Gastroesophageal sphincter (tissue), 3 donors: ENCODE measurements at regions not wholly inside any gene's neighbourhood (a gene's known extent, or its start where the extent isn't known, plus 50 kb on each side); places are given as distances from the start of the nearest gene placed in this dataset.

Experiments used
- POLR2A ChIP-seq, 2 donors: fragments of 450-650 bp; IDR thresholded peaks; one replicate each; pipeline ENCODE4 v1.6.1; 2017; ENCODE audit warnings: antibody characterized with exemption in 2 of 2, mild to moderate bottlenecking in 2 of 2, moderate library complexity in 1 of 2
- TF ChIP-seq, protein P1 (sequence below), 4 experiments: fragments of 200-600 bp in 2 of 4; fragments of 450-650 bp in 2 of 4; sonication (generic) in 1 of 4; IDR thresholded peaks; one replicate each; pipeline ENCODE4 v1.5.1; 2017 to 2019; ENCODE audit warnings: antibody characterized with exemption in 4 of 4, mild to moderate bottlenecking in 2 of 4, moderate library complexity in 2 of 4

DNA sequence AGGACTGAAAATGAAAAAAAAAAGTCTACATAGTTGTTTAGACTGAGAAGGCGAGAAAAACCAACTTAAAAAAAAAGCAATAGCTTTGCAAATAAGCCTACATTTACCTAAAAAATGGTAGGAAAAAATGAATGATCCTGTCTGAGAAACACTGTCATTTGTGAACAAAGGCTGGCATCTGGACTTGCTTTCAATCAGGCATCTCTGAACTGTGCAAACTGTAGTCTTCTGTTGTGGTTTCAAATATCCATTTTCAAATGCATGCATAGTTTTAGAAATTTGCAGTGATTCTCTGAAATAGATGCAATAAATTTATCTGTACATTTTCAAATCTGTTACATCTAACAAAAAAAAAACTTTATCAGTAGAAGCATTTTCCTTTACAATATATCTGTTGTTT lies 106.1 kb upstream of the LUZP2 start:
- TF ChIP-seq, protein P1, sequence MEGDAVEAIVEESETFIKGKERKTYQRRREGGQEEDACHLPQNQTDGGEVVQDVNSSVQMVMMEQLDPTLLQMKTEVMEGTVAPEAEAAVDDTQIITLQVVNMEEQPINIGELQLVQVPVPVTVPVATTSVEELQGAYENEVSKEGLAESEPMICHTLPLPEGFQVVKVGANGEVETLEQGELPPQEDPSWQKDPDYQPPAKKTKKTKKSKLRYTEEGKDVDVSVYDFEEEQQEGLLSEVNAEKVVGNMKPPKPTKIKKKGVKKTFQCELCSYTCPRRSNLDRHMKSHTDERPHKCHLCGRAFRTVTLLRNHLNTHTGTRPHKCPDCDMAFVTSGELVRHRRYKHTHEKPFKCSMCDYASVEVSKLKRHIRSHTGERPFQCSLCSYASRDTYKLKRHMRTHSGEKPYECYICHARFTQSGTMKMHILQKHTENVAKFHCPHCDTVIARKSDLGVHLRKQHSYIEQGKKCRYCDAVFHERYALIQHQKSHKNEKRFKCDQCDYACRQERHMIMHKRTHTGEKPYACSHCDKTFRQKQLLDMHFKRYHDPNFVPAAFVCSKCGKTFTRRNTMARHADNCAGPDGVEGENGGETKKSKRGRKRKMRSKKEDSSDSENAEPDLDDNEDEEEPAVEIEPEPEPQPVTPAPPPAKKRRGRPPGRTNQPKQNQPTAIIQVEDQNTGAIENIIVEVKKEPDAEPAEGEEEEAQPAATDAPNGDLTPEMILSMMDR (IDR thresholded peaks at IDR 0.05) = no peak
- TF ChIP-seq POLR2A (IDR thresholded peaks at IDR 0.05) = no peak
